ENCODE measurements at regions not wholly inside any gene's neighbourhood (a gene's known extent, or its start where the extent isn't known, plus 50 kb on each side); places are given as distances from the start of the nearest gene placed in this dataset.

DNA sequence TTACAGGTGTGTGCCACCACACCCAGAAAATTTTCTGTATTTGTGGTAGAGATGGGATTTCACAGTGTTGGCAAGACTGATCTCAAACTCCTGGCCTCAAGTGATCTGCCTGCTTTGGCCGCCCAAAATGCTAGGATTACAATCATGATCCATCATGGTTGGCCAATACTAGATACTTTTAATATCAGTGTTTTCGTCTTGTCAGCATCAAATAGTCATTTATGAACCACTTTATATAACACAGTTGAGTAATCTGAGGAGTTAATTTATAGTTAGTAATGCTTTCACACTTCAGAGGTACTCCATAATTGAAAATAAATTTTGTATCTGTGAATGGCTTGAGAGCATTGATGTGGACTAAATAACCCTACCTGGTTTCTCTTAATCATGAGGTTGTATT is 178.6 kb downstream of the TRAM1L1 start:
- TF ChIP-seq, protein P1, sequence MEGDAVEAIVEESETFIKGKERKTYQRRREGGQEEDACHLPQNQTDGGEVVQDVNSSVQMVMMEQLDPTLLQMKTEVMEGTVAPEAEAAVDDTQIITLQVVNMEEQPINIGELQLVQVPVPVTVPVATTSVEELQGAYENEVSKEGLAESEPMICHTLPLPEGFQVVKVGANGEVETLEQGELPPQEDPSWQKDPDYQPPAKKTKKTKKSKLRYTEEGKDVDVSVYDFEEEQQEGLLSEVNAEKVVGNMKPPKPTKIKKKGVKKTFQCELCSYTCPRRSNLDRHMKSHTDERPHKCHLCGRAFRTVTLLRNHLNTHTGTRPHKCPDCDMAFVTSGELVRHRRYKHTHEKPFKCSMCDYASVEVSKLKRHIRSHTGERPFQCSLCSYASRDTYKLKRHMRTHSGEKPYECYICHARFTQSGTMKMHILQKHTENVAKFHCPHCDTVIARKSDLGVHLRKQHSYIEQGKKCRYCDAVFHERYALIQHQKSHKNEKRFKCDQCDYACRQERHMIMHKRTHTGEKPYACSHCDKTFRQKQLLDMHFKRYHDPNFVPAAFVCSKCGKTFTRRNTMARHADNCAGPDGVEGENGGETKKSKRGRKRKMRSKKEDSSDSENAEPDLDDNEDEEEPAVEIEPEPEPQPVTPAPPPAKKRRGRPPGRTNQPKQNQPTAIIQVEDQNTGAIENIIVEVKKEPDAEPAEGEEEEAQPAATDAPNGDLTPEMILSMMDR (IDR thresholded peaks at IDR 0.05; ENCODE audit: insufficient read depth, missing control alignments): no peak
- FAIRE-seq: no peak

DNA sequence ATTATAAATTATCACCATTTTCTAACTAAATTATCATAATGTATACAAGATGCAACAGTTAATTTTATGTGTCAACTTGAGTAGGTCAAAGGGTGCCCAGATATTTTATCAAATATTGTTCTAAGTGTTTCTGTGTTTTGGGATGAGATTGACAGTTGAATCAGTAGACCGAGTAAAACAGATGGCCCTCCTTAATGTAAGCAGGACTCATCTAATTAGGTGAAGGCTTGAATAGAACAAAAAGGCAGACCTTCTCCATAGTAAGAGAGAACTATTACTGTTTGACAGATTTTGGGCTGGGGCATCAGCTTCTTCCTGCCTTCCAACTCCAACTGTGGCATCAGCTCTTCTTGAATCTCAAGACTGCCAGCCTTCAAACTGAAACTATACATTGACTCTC is 185.8 kb downstream of the TRAM1L1 start:
- TF ChIP-seq, protein P1 (IDR thresholded peaks at IDR 0.05; ENCODE audit: insufficient read depth, missing control alignments): no peak
- DNase-seq (ENCODE audit: insufficient read length, low spot score) (no peak), FAIRE-seq (peak; percentile 53)

More for the DNA sequence above, 178.6 kb downstream of the TRAM1L1 start:
- no peak for DNase-seq (ENCODE audit: insufficient read length, low spot score)

DNA sequence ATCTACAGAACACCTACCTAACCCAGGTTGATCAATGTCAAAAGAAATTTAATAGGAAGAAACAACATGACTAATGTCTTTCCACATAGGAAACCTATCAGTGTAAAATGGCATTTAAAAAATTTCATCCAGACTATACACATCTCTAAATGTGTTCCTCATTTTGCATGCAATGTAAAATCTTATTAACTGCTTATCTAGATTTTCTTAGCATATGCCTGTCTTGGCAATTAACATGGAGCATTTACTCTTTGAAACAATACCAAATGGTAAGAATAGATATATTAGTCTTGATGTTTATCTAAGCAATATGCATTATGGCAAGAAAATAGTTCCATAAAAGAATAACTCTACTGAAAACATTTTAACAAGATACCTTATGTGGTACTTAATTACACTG is 199.8 kb downstream of the TRAM1L1 start:
- TF ChIP-seq, protein P1 (IDR thresholded peaks at IDR 0.05; ENCODE audit: insufficient read depth, missing control alignments): no peak
- FAIRE-seq (peak; percentile 51), DNase-seq (ENCODE audit: insufficient read length, low spot score) (no peak)

DNA sequence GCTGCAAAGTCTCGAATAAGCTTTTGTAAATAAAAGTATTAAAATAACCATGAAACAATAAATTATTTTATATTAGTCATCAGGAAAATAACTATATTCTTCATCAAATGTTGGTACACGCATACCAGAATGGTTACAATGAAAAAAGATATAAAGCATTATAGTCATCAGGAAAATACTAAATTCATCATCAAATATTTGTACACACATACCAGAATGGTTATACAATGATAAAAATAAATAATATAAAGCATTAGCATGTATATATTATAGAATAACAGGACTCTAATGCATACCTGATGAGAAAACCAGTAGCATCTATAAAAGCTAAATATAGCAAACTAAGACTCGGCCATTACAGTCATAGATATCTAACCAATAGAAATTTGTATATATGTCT is 202.9 kb downstream of the TRAM1L1 start:
- TF ChIP-seq, protein P1 (IDR thresholded peaks at IDR 0.05; ENCODE audit: insufficient read depth, missing control alignments): no peak
- FAIRE-seq: no peak
- no peak for DNase-seq (ENCODE audit: insufficient read length, low spot score)

DNA sequence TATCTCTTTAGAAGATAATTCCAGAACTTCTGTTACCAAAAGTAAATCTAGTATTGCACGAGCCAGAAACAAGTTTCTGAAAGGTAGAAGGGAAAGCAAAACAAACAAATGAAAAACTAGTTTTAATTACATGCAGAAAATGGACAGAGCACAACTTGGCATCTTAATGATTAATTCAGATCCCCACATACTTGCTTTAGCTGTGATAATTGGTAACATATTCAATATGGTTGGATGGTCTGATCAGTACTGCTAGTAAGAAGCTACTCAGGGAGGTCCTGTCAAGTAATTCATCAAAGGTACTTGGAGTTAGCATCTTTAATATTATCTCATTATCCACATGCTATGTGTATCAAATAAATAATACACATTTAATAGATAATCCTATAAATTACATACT is 204.3 kb downstream of the TRAM1L1 start:
- DNase-seq (ENCODE audit: insufficient read length, low spot score) (no peak), FAIRE-seq (no peak)
- TF ChIP-seq, protein P1 (IDR thresholded peaks at IDR 0.05; ENCODE audit: insufficient read depth, missing control alignments): no peak

DNA sequence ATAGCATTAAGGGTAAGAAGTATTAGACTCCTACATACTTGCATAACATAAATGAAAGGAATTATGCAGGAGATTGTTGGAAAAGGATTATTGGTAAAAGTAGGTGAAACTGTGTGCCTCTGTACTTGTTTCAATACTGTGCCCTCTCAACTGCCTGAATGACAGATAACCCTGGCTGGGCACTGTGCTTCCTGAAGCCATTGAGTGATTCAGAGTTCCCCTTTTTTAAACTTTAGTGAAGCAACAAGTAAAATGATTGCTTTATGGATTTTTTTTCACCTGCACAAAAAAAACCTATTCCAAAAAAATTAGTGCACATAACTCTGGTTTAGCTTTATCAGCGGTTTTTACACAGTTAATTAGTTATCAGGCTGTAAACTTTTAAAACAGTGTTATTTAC is 204.8 kb downstream of the TRAM1L1 start:
- FAIRE-seq (no peak), DNase-seq (ENCODE audit: insufficient read length, low spot score) (no peak)
- TF ChIP-seq, protein P1 (IDR thresholded peaks at IDR 0.05; ENCODE audit: insufficient read depth, missing control alignments): no peak

DNA sequence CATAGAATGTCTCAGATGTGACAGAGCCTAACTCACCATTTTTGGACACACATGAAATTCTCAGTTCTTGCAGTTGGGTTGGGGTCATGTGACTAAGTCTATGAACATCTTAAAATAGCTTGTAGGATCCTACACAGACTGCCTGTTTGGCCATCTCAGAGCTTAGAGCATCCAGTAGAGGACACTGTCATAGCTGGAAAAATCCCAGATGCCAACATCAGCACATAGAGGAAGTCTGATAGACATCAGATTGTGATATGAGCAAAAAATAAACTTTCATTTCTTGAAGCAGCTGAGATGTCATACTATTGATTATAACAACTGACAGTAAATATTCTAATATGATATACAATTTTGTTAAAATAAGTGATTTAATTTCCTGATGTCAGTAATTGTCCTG is 207.1 kb downstream of the TRAM1L1 start:
- no peak for FAIRE-seq
- DNase-seq (ENCODE audit: insufficient read length, low spot score): no peak
- TF ChIP-seq, protein P1 (IDR thresholded peaks at IDR 0.05; ENCODE audit: insufficient read depth, missing control alignments): no peak
